ENCODE measurements at regions not wholly inside any gene's neighbourhood (a gene's known extent, or its start where the extent isn't known, plus 50 kb on each side); places are given as distances from the start of the nearest gene placed in this dataset.

GRCh38 chr21:16847211-16847610 lies 665.6 kb upstream of the CXADR start:
- Histone ChIP-seq H3K27me3 (no peaks in the 10 kb centered on the region), H3K9me3 (no peaks in the 10 kb centered on the region), H3K4me1 (peaks cover 9% of the 10 kb centered on the region), H3K36me3 (no peaks in the 10 kb centered on the region), H3K27ac (no peak overlapping the region), H3K4me3 (no peak overlapping the region)
- TF ChIP-seq POLR2AphosphoS5 (IDR thresholded peaks at IDR 0.05) (no peak), POLR2A (IDR thresholded peaks at IDR 0.05) (no peak), CTCF (IDR thresholded peaks at IDR 0.05) (no peak), EP300 (IDR thresholded peaks at IDR 0.05) (no peak)
- WGBS, result 87% methylated on average over 2 of the region's 2 CpGs
- DNase-seq (ENCODE audit: low spot score in 2 of 2), result no peak

GRCh38 chr21:16851054-16851453 lies 661.8 kb upstream of the CXADR start:
- 76% methylated on average over 2 of the region's 2 CpGs for WGBS
- H3K4me1 ChIP-seq, result no peaks in the 10 kb centered on the region
- DNase-seq (ENCODE audit: low spot score in 2 of 2), result no peak
- H3K27ac ChIP-seq, result no peak overlapping the region
- H3K4me3 ChIP-seq, result no peak overlapping the region
- H3K27me3 ChIP-seq, result no peaks in the 10 kb centered on the region
- H3K9me3 ChIP-seq, result no peaks in the 10 kb centered on the region
- no peaks in the 10 kb centered on the region for H3K36me3 ChIP-seq
- no peak for TF ChIP-seq CTCF (IDR thresholded peaks at IDR 0.05)
- no peak for TF ChIP-seq EP300 (IDR thresholded peaks at IDR 0.05)
- no peak for TF ChIP-seq POLR2AphosphoS5 (IDR thresholded peaks at IDR 0.05)
- no peak for TF ChIP-seq POLR2A (IDR thresholded peaks at IDR 0.05)

GRCh38 chr21:16855164-16855667 lies 657.6 kb upstream of the CXADR start:
- TF ChIP-seq POLR2A (IDR thresholded peaks at IDR 0.05), result no peak
- TF ChIP-seq CTCF (IDR thresholded peaks at IDR 0.05), result no peak
- no peak for TF ChIP-seq EP300 (IDR thresholded peaks at IDR 0.05)
- TF ChIP-seq POLR2AphosphoS5 (IDR thresholded peaks at IDR 0.05), result no peak
- no peak overlapping the region for H3K27ac ChIP-seq
- no peaks in the 10 kb centered on the region for H3K9me3 ChIP-seq
- no peak for DNase-seq (ENCODE audit: low spot score in 2 of 2)
- no peaks in the 10 kb centered on the region for H3K27me3 ChIP-seq
- no peak overlapping the region for H3K4me3 ChIP-seq
- H3K4me1 ChIP-seq, result no peaks in the 10 kb centered on the region
- H3K36me3 ChIP-seq, result no peaks in the 10 kb centered on the region

- WGBS, result 90% methylated on average over 1 of the region's 1 CpG
- Histone ChIP-seq H3K9me3 (no peaks in the 10 kb centered on the region), H3K4me1 (no peaks in the 10 kb centered on the region), H3K4me3 (no peak overlapping the region), H3K27me3 (no peaks in the 10 kb centered on the region), H3K36me3 (no peaks in the 10 kb centered on the region), H3K27ac (no peak overlapping the region)
- TF ChIP-seq CTCF (IDR thresholded peaks at IDR 0.05) (no peak), EP300 (IDR thresholded peaks at IDR 0.05) (no peak), POLR2AphosphoS5 (IDR thresholded peaks at IDR 0.05) (no peak), POLR2A (IDR thresholded peaks at IDR 0.05) (no peak)
- no peak for DNase-seq (ENCODE audit: low spot score in 2 of 2)
Measured at GRCh38 chr21:16863362-16863905, 649.4 kb upstream of the CXADR start.

GRCh38 chr21:16863908-16864307 lies 648.9 kb upstream of the CXADR start:
- Histone ChIP-seq H3K4me1 (no peaks in the 10 kb centered on the region), H3K9me3 (no peaks in the 10 kb centered on the region), H3K27ac (no peak overlapping the region), H3K27me3 (no peaks in the 10 kb centered on the region), H3K4me3 (no peak overlapping the region), H3K36me3 (no peaks in the 10 kb centered on the region)
- WGBS, result 88% methylated on average over 4 of the region's 4 CpGs
- TF ChIP-seq EP300 (IDR thresholded peaks at IDR 0.05) (no peak), POLR2A (IDR thresholded peaks at IDR 0.05) (no peak), CTCF (IDR thresholded peaks at IDR 0.05) (no peak), POLR2AphosphoS5 (IDR thresholded peaks at IDR 0.05) (no peak)
- DNase-seq (ENCODE audit: low spot score in 2 of 2), result no peak

All from suprapubic skin (tissue), 4 donors.